HL-60/S4 treated with retinoic acid at 250 ng/mL for 4 days and 3 days (cell line): ENCODE measurements at regions not wholly inside any gene's neighbourhood (a gene's known extent, or its start where the extent isn't known, plus 50 kb on each side); places are given as distances from the start of the nearest gene placed in this dataset.

Source experiments
- in situ Hi-C: fragments of 300-500 bp; cut with MboI; formaldehyde crosslinking; loops from 2 replicates; pipeline ENCODE4 v1.7.0; 2022; ENCODE audit warnings: low sequenced_read_pairs

DNA sequence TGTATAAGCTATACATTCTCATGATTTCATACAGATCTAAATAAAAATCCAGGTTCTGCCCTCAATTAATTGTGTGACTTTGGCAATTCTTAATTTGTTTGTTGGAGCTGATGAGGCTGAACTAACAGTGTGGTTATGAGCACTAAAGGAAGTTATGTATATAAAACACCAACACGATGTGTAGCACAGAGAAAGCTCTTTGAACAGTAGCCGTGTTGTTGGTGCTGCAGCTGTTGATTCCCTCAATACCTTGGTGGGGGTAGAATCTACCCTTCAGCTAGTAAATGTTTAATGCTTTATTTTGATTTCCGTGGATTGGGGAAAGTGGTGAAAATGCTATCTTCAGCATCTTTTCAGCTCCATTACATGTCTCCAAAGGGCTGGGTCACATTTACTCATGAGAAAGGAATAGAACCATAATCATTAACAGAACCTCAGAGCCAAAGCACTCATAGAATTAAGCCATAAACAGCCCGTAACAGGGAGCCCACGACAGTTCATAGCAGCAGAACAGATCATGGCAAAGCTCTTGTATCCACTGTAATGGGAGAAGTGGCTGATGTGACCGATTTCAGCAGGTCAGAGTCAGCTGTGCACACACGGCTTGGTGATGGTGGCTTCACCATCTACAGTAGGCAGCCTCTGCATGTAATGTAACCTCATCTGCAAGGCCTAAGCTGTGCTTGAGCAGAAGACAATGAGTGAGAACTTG is 332.7 kb downstream of the DIRAS2 start:
- in situ Hi-C loops = no loop called here

- in situ Hi-C loops = no loop called here
Observed at GRCh38 chr9:90310521-90310876, 332.1 kb downstream of the DIRAS2 start.

GRCh38 chr9:90311811-90312210 is 330.8 kb downstream of the DIRAS2 start:
- in situ Hi-C loops = no loop called here

- in situ Hi-C loops = no loop called here
Observed at GRCh38 chr9:90322296-90322695, 320.3 kb downstream of the DIRAS2 start.

- in situ Hi-C loops = no loop called here
Observed at GRCh38 chr9:90325913-90326653, 316.5 kb downstream of the DIRAS2 start.

- in situ Hi-C loops = no loop called here
Observed at GRCh38 chr9:90330231-90330630, 312.4 kb downstream of the DIRAS2 start.

DNA sequence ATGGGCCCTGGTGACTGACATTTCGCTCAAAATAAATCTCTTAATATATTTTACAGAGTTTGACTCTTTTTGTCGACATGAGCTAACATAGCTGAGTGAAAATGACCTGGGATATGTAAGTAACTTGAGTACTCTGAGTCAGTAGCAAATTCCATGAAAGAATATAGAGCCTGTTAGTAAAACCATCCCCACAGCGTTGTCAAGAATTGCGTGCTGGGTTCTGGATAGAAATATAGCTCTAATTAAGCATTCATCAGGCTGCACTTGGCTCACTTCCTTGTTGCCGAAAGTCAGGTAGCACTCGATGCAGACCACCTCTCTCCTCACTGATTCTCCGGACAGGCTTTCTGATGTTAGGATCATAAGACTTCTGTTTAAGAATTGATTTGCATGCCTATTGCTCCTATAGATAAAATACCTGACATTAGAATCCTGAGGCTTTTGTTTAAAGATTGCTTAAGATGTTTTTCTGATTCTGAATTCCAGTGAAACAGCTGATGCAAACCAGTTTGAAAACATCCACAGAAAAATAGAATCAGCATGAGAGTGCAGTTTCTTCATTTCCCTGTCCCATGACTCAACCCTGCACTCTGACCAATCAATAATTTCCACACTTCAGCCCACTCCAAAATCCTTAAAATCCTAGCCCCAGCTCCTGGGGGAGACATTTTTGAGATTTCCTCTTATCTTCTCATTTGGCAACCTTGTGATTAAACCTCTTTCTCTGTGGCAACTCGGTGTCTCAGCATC is 310.6 kb downstream of the DIRAS2 start:
- in situ Hi-C loops = no loop called here

GRCh38 chr9:90333226-90333625 is 309.4 kb downstream of the DIRAS2 start:
- in situ Hi-C loops = no loop called here

- in situ Hi-C loops = no loop called here
Observed at GRCh38 chr9:90340421-90340820, 302.2 kb downstream of the DIRAS2 start.

DNA sequence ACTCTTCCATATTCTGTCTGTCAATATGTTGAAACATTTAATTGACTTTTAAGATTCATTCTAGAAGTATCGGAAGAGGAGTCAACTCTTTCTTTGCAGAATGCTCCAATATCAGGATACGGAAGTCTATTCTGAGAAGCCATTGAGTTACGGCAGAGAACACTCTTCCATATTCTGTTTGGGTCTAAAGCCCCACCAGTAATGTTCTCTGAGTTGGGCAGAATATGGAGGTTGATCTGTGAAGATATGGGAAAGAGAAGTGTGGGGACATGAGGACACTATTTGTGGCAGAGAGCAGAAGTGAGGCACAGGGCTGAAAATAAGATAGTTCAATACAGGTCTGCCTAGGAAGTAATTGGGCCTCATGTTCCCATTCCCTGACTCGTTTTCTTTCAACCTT is 300.0 kb downstream of the DIRAS2 start:
- in situ Hi-C loops = no loop called here

DNA sequence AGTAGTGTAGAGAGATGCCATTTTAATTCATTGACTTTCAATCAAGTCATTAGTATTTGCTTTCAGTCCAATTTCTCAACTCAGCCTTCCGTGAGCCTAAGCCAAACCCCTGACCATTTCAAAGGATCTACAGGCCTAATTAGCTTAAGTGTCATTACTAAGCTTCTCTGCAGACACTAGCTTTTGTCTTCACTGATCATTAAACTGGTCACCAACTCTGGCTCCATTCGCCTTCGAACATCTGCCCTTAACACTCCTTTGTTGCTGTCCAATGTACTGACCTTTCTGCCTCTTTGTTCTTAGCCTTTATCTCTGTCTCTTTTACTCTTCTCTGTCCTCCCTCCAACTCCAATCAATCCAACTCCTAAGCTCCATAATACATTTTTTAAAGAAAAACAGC is 299.3 kb downstream of the DIRAS2 start:
- in situ Hi-C loops = no loop called here

DNA sequence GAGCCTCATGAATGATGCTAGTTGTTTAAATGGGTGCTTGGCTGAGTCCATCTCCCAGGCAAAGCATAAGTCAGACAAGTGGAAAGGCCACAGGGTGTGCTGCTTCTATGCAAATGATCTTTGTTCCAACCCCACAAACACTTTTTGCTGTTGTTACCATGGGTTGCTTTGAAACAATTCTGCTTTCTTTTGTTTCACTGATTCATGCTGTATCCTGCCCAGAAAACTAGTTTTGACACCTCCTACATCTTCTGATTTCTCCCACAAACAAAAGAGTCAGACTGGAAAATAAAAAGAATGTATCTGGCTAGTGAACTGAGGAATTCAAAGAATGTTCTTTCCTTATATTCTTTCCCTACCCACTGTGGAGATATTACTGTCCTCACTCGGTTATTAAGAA is 298.6 kb downstream of the DIRAS2 start:
- in situ Hi-C loops = no loop called here

- in situ Hi-C loops = no loop called here
Observed at GRCh38 chr9:90365666-90366065, 277.0 kb downstream of the DIRAS2 start.

- in situ Hi-C loops = no loop called here
Observed at GRCh38 chr9:90368241-90368640, 274.4 kb downstream of the DIRAS2 start.

DNA sequence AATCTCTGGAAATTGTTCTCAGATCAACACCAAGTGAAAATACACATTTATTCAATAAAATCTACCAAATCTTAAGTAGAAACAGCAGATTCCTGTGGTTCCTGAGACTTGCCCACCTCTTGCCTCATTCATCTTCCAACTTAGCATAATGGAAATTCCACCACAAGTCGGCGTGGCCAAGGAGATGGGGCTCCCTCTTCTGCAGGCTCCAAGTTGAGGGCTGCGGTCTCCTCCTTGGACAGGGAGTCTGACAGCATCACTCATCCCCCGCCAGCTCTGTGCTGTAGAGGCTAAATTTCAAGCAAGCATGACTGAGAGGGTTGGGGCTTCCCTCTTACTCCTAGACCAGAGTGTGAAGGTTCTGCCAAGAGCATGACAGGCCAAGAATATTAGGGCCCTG is 273.7 kb downstream of the DIRAS2 start:
- in situ Hi-C loops = no loop called here

GRCh38 chr9:90379771-90380170 is 262.9 kb downstream of the DIRAS2 start:
- in situ Hi-C loops = no loop called here

GRCh38 chr9:90385146-90385545 is 257.5 kb downstream of the DIRAS2 start:
- in situ Hi-C loops = no loop called here

- in situ Hi-C loops = no loop called here
Observed at GRCh38 chr9:90393365-90394152, 249.1 kb downstream of the DIRAS2 start.

DNA sequence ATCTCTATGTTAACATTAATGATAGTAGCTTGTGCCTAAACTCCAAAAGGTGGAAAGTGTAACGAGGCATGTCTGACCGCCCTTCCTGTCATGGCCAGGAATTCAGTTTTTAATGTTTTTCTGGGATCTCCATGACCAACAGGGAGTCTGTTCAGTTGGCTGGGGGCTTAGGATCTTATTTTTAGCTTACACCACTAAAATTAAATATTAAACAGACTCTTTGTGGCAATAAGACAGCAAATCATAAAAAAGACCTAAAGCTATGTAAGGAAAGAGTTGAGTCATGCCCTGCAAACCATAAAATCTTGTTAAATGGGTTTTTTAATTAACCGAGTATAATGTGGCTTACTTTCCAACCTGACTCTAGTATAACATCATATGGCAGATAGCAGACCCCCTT is 247.8 kb downstream of the DIRAS2 start:
- in situ Hi-C loops = no loop called here

DNA sequence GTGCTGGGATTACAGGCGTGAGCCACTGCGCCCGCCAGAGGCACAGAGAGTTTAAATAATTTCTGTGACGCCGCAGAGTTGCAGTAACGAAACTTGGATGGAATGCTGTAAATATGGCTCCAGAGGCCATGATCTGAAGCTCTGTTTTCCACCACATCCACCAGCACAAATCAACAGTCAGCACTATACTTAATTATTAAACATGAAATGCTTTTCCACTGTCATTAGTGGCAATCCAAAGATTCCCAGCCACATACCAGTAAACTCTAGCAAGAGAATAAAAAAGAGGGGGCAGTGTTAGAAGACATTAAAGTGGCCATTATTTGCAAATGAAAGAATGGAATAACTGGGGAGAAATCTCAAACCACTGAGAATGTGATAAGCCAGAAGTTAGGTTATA is 242.5 kb downstream of the DIRAS2 start:
- in situ Hi-C loops = no loop called here

DNA sequence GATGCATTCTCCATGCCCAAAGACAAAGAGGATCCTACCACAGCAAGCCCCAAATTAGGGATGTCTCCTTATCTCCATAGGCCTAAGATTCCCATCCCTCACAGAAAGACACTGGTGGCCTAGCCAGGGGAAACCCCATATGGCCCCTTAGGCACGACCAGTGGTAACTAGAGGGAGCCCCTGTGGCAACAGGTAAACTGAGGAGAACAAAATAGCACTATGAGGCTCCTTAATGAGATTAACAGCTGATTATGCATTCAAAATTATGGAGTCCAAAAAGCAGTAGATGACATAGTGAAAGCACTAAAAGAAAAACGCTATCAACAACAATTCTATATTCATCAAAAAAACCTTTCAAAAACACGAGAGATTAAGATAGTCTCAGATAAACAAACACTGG is 234.0 kb downstream of the DIRAS2 start:
- in situ Hi-C loops = no loop called here
